ENCODE measurements at regions not wholly inside any gene's neighbourhood (a gene's known extent, or its start where the extent isn't known, plus 50 kb on each side); places are given as distances from the start of the nearest gene placed in this dataset.

GRCh38 chr11:50164050-50164449, 131.4 kb downstream of the OR4C45 start (continued):
- TF ChIP-seq REST (tag by site-specific recombination; IDR thresholded peaks at IDR 0.05), result no peak

- TF ChIP-seq ZBTB20 (tag by site-specific recombination; IDR thresholded peaks at IDR 0.05), result no peak
- no peak for TF ChIP-seq BCL11A (tag by site-specific recombination; IDR thresholded peaks at IDR 0.05; ENCODE audit: low read depth)
- TF ChIP-seq GFI1B (tag by site-specific recombination; IDR thresholded peaks at IDR 0.05), result no peak
- TF ChIP-seq ZNF138 (tag by site-specific recombination; IDR thresholded peaks at IDR 0.05; ENCODE audit: borderline replicate concordance), result no peak
- no peak for TF ChIP-seq SP7 (tag by site-specific recombination; IDR thresholded peaks at IDR 0.05)
- no peak for TF ChIP-seq KLF1 (tag by site-specific recombination; IDR thresholded peaks at IDR 0.05)
- no peak for TF ChIP-seq ZNF837 (tag by site-specific recombination; IDR thresholded peaks at IDR 0.05)
- TF ChIP-seq ZNF266 (tag by site-specific recombination; IDR thresholded peaks at IDR 0.05; ENCODE audit: low read depth), result no peak
- no peak for TF ChIP-seq ZBTB8A (tag by site-specific recombination; IDR thresholded peaks at IDR 0.05)
- no peak for TF ChIP-seq ZNF426 (tag by site-specific recombination; IDR thresholded peaks at IDR 0.05)
- TF ChIP-seq SP3 (tag by site-specific recombination; IDR thresholded peaks at IDR 0.05), result no peak
- no peak for TF ChIP-seq ZNF211 (tag by site-specific recombination; IDR thresholded peaks at IDR 0.05; ENCODE audit: low read depth)
- no peak for TF ChIP-seq PRDM4 (tag by site-specific recombination; IDR thresholded peaks at IDR 0.05)
- no peak for TF ChIP-seq ZNF324 (tag by site-specific recombination; IDR thresholded peaks at IDR 0.05)
- no peak for TF ChIP-seq ZNF639 (tag by site-specific recombination; IDR thresholded peaks at IDR 0.05)
- CTCF ChIA-PET, result interaction anchor here (0.6 kb wide), 1 partner anchor 160 kb away, joined by 3 read pairs; no protein-coding TSS in a partner anchor
- POLR2A ChIA-PET, result no interaction called here
- H3K9me3 ChIP-seq (ENCODE audit: control insufficient read depth, insufficient read depth, low read depth, low read length), result no peaks in the 10 kb centered on the region
- no peaks in the 10 kb centered on the region for H3K4me1 ChIP-seq (ENCODE audit: control insufficient read depth, insufficient read depth, low read length)
- H3K4me3 ChIP-seq (ENCODE audit: low read depth, low read length), result no peak overlapping the region
- H3K36me3 ChIP-seq (ENCODE audit: control insufficient read depth in 2 of 2, insufficient read depth in 1 of 2, low read length in 2 of 2), result no peaks in the 10 kb centered on the region
- no peak overlapping the region for H3K27ac ChIP-seq (ENCODE audit: extremely low read depth, low read depth, low read length)
These were observed 137.0 kb downstream of the OR4C45 start for GRCh38 chr11:50169634-50170033.

GRCh38 chr11:50170115-50170514, 137.4 kb downstream of the OR4C45 start:
- Histone ChIP-seq H3K36me3 (ENCODE audit: control insufficient read depth in 2 of 2, insufficient read depth in 1 of 2, low read length in 2 of 2) (no peaks in the 10 kb centered on the region), H3K27ac (ENCODE audit: extremely low read depth, low read depth, low read length) (no peak overlapping the region), H3K4me1 (ENCODE audit: control insufficient read depth, insufficient read depth, low read length) (no peaks in the 10 kb centered on the region), H3K9me3 (ENCODE audit: control insufficient read depth, insufficient read depth, low read depth, low read length) (no peaks in the 10 kb centered on the region), H3K4me3 (ENCODE audit: low read depth, low read length) (no peak overlapping the region)
- CTCF ChIA-PET, result no interaction called here
- POLR2A ChIA-PET, result no interaction called here
- TF ChIP-seq ZNF394 (tag by site-specific recombination; IDR thresholded peaks at IDR 0.05; ENCODE audit: borderline replicate concordance), result no peak
- TF ChIP-seq ZXDB (tag by site-specific recombination; IDR thresholded peaks at IDR 0.05), result no peak
